GM12892 (cell line): ENCODE measurements at regions not wholly inside any gene's neighbourhood (a gene's known extent, or its start where the extent isn't known, plus 50 kb on each side); places are given as distances from the start of the nearest gene placed in this dataset.

ENCODE experiments used
- POLR2A ChIP-seq: IDR thresholded peaks from 2 replicates; pipeline ENCODE4 v1.6.1; 2011; ENCODE audit warnings: low read depth, low read length, control low read depth
- POLR2AphosphoS5 ChIP-seq: IDR thresholded peaks from 2 replicates; pipeline ENCODE4 v1.6.1; 2011; ENCODE audit warnings: low read depth, low read length, control low read depth
- TAF1 ChIP-seq: IDR thresholded peaks from 2 replicates; pipeline ENCODE4 v1.6.1; 2011; ENCODE audit warnings: low read depth, mild to moderate bottlenecking, control low read depth, low read length, borderline replicate concordance

DNA sequence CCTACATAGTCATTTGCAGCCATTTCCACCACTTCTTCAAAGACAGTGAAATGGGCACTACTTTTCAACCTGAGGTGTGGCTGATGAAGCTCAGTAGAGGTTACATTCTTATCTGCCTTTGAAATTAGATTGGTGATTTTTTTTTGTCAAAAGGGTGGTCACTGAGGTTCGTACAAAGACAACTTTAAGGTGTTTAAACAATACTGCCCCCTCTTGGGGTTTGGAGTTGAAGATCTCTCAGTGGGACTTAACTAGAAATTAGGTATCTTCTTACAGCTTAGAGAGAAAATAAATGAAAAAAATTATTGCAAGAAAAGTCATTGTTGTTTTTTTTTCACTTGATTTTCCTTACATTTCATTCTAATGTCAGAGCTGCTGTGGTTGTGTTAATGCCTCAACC, 713.2 kb downstream of the CDH11 start:
- TF ChIP-seq POLR2A (no peak), TAF1 (no peak), POLR2AphosphoS5 (no peak)
